Mammary epithelial cell (primary cell): ENCODE measurements at regions not wholly inside any gene's neighbourhood (a gene's known extent, or its start where the extent isn't known, plus 50 kb on each side); places are given as distances from the start of the nearest gene placed in this dataset.

Experiments used
- CTCF ChIP-seq, 2 donors: IDR thresholded peaks in 1 of 2; conservative IDR thresholded peaks in 1 of 2; 2 replicates each; pipeline ENCODE4 v1.5.1; 2011 to 2012; ENCODE audit warnings: inconsistent platforms in 2 of 2, low read length in 2 of 2, mild to moderate bottlenecking in 2 of 2, control low read depth in 1 of 2, low read depth in 1 of 2; ENCODE audit not compliant: insufficient read depth in 1 of 2; ENCODE audit errors: extremely low read depth in 1 of 2
- EZH2 ChIP-seq: IDR thresholded peaks from 2 replicates; pipeline ENCODE4 v1.6.1; 2012; ENCODE audit warnings: low read length, inconsistent platforms, borderline replicate concordance

GRCh38 chr19:20273951-20274570 lies 107.0 kb downstream of the ZNF486 start:
- no peak for TF ChIP-seq CTCF (conservative IDR thresholded peaks at IDR 0.05 in 1 of 2, IDR thresholded peaks at IDR 0.05 in 1 of 2; ENCODE audit: extremely low read depth in 1 of 2, insufficient read depth in 1 of 2, low read depth in 1 of 2, low read length in 2 of 2)
- no peak for TF ChIP-seq EZH2
